OCI-LY1 (cell line): ENCODE measurements at regions not wholly inside any gene's neighbourhood (a gene's known extent, or its start where the extent isn't known, plus 50 kb on each side); places are given as distances from the start of the nearest gene placed in this dataset.

ENCODE experiments used
- H2AFZ ChIP-seq: fragments of 200-600 bp; sonication (generic), shearing (Covaris generic); 2 replicates; pipeline ENCODE4 v1.6.0; 2014; ENCODE audit warnings: antibody characterized with exemption, mild to moderate bottlenecking, low read length
- H3F3A ChIP-seq: fragments of 200-600 bp; sonication (generic), shearing (Covaris generic); 2 replicates; pipeline ENCODE4 v1.6.0; 2014; ENCODE audit warnings: mild to moderate bottlenecking, antibody characterized with exemption, low read length, moderate library complexity; ENCODE audit not compliant: insufficient read depth
- H3K27ac ChIP-seq: fragments of 200-600 bp; sonication (generic); 2 replicates; pipeline ENCODE4 v1.5.1; 2014; ENCODE audit warnings: low read length, mixed run types, mild to moderate bottlenecking, low read depth; ENCODE audit not compliant: poor library complexity, severe bottlenecking
- H3K27me3 ChIP-seq: fragments of 200-600 bp; sonication (generic); 2 replicates; pipeline ENCODE4 v1.6.0; 2014; ENCODE audit warnings: antibody characterized with exemption, mild to moderate bottlenecking, low read length, moderate library complexity; ENCODE audit not compliant: insufficient read depth
- H3K36me3 ChIP-seq: fragments of 200-600 bp; sonication (generic); 2 replicates; pipeline ENCODE4 v1.6.1; 2014; ENCODE audit warnings: mild to moderate bottlenecking, antibody characterized with exemption, low read length, moderate library complexity, mixed read lengths; ENCODE audit not compliant: insufficient read depth
- H3K4me1 ChIP-seq: fragments of 200-600 bp; sonication (generic); 2 replicates; pipeline ENCODE4 v1.5.1; 2014; ENCODE audit warnings: mild to moderate bottlenecking, low read length, moderate library complexity; ENCODE audit not compliant: insufficient read depth, severe bottlenecking
- H3K4me2 ChIP-seq: fragments of 200-600 bp; sonication (generic), shearing (Covaris generic); 2 replicates; pipeline ENCODE4 v1.6.1; 2014; ENCODE audit warnings: low read length
- H3K4me3 ChIP-seq: fragments of 200-600 bp; sonication (generic); 2 replicates; pipeline ENCODE4 v1.5.1; 2014; ENCODE audit warnings: low read length, low read depth, mild to moderate bottlenecking, mixed read lengths; ENCODE audit not compliant: poor library complexity, severe bottlenecking
- H3K79me2 ChIP-seq: fragments of 200-600 bp; shearing (Covaris generic); 2 replicates; pipeline ENCODE4 v1.6.1; 2016; ENCODE audit warnings: mixed run types, low read length, mixed read lengths; ENCODE audit not compliant: insufficient read depth
- H3K9ac ChIP-seq: fragments of 200-600 bp; sonication (generic), shearing (Covaris generic); 2 replicates; pipeline ENCODE4 v1.6.1; 2014; ENCODE audit warnings: mild to moderate bottlenecking, low read length, mixed read lengths
- H3K9me2 ChIP-seq: fragments of 200-600 bp; sonication (generic), shearing (Covaris generic); 2 replicates; pipeline ENCODE4 v1.6.1; 2014; ENCODE audit warnings: low read depth, mild to moderate bottlenecking, low read length, mixed read lengths
- H3K9me3 ChIP-seq: fragments of 200-600 bp; shearing (Covaris generic); 2 replicates; pipeline ENCODE4 v1.6.1; 2014; ENCODE audit warnings: low read length, mixed read lengths
- H4K20me1 ChIP-seq: fragments of 200-600 bp; sonication (generic), shearing (Covaris generic); 2 replicates; pipeline ENCODE4 v1.6.0; 2016; ENCODE audit warnings: mild to moderate bottlenecking, low read length; ENCODE audit not compliant: insufficient read depth
- EZH2 ChIP-seq: fragments of 200-600 bp; sonication (generic), shearing (Covaris generic); IDR thresholded peaks from 2 replicates; pipeline ENCODE4 v1.8.0; 2017; ENCODE audit warnings: borderline replicate concordance, mixed run types, mild to moderate bottlenecking, antibody characterized with exemption, low read length, moderate library complexity, mixed read lengths
- TF ChIP-seq, protein P1 (sequence below): fragments of 200-600 bp; sonication (generic), shearing (Covaris generic); IDR thresholded peaks from 2 replicates; pipeline ENCODE4 v1.5.1; 2017; ENCODE audit warnings: mild to moderate bottlenecking, antibody characterized with exemption, low read length, moderate library complexity, mixed read lengths

GRCh38 chr1:239888639-239889038, 203.0 kb upstream of the FMN2 start:
- H4K20me1 ChIP-seq, result no peaks in the 10 kb centered on the region
- H3K4me1 ChIP-seq, result no peaks in the 10 kb centered on the region
- H2AFZ ChIP-seq, result no peak overlapping the region
- H3F3A ChIP-seq, result no peaks in the 10 kb centered on the region
- no peaks in the 10 kb centered on the region for H3K9me2 ChIP-seq
- H3K27me3 ChIP-seq, result no peaks in the 10 kb centered on the region
- H3K9me3 ChIP-seq, result no peaks in the 10 kb centered on the region
- H3K4me2 ChIP-seq, result no peak overlapping the region
- no peaks in the 10 kb centered on the region for H3K36me3 ChIP-seq
- no peak overlapping the region for H3K27ac ChIP-seq
- no peak for TF ChIP-seq EZH2
- TF ChIP-seq, protein P1, sequence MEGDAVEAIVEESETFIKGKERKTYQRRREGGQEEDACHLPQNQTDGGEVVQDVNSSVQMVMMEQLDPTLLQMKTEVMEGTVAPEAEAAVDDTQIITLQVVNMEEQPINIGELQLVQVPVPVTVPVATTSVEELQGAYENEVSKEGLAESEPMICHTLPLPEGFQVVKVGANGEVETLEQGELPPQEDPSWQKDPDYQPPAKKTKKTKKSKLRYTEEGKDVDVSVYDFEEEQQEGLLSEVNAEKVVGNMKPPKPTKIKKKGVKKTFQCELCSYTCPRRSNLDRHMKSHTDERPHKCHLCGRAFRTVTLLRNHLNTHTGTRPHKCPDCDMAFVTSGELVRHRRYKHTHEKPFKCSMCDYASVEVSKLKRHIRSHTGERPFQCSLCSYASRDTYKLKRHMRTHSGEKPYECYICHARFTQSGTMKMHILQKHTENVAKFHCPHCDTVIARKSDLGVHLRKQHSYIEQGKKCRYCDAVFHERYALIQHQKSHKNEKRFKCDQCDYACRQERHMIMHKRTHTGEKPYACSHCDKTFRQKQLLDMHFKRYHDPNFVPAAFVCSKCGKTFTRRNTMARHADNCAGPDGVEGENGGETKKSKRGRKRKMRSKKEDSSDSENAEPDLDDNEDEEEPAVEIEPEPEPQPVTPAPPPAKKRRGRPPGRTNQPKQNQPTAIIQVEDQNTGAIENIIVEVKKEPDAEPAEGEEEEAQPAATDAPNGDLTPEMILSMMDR, result no peak
- H3K9ac ChIP-seq, result no peak overlapping the region
- no peak overlapping the region for H3K4me3 ChIP-seq
- H3K79me2 ChIP-seq, result no peaks in the 10 kb centered on the region

GRCh38 chr1:239891621-239892358, 199.9 kb upstream of the FMN2 start:
- H3K36me3 ChIP-seq, result no peaks in the 10 kb centered on the region
- H3K27me3 ChIP-seq, result no peaks in the 10 kb centered on the region
- no peak overlapping the region for H3K4me3 ChIP-seq
- H3K9me3 ChIP-seq, result no peaks in the 10 kb centered on the region
- H3K9me2 ChIP-seq, result no peaks in the 10 kb centered on the region
- no peak overlapping the region for H3K4me2 ChIP-seq
- no peak overlapping the region for H3K9ac ChIP-seq
- no peaks in the 10 kb centered on the region for H3K4me1 ChIP-seq
- H3K79me2 ChIP-seq, result no peaks in the 10 kb centered on the region
- H3F3A ChIP-seq, result no peaks in the 10 kb centered on the region
- H2AFZ ChIP-seq, result no peak overlapping the region
- no peak overlapping the region for H3K27ac ChIP-seq
- no peaks in the 10 kb centered on the region for H4K20me1 ChIP-seq
- no peak for TF ChIP-seq EZH2
- TF ChIP-seq, protein P1, result no peak

DNA sequence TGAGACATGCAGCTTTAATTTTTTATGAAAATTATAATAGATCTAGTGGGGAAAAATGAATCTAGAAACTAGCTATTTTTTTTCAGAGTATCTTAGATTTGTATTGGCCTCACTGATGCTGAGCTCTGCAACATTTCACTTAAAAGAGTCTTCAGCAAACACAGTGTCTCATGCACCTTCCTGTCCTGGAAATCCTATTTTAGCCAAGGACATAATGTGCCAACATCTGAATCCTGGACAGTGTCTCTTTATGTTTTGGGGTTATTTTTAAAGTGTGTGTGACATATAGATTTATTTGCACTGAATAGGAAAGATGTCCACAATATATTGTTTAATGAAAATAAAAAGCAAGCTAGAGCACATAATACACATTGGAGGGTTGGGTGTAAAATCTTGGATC, 199.1 kb upstream of the FMN2 start:
- Histone ChIP-seq H3K9me2 (no peaks in the 10 kb centered on the region), H3K36me3 (no peaks in the 10 kb centered on the region), H2AFZ (no peak overlapping the region), H3K4me2 (no peak overlapping the region), H3K4me1 (no peaks in the 10 kb centered on the region), H3K79me2 (no peaks in the 10 kb centered on the region), H3F3A (no peaks in the 10 kb centered on the region), H4K20me1 (no peaks in the 10 kb centered on the region), H3K27me3 (no peaks in the 10 kb centered on the region), H3K9ac (no peak overlapping the region), H3K4me3 (no peak overlapping the region), H3K27ac (no peak overlapping the region), H3K9me3 (no peaks in the 10 kb centered on the region)
- TF ChIP-seq, protein P1, result no peak
- TF ChIP-seq EZH2, result no peak
